Upper lobe of left lung (tissue), 6 donors: ENCODE measurements at regions not wholly inside any gene's neighbourhood (a gene's known extent, or its start where the extent isn't known, plus 50 kb on each side); places are given as distances from the start of the nearest gene placed in this dataset.

Experiments used
- ATAC-seq, 2 donors: fragments of 200-7000 bp; cut with Tn5 transposase; one replicate each; pipeline ENCODE4 v1.9.1; 2022; ENCODE audit warnings: mild to moderate bottlenecking in 2 of 2, moderate library complexity in 2 of 2; ENCODE audit not compliant: low FRiP score in 2 of 2
- DNase-seq, 2 donors: peaks; one replicate each; pipeline ENCODE4 v3.0.0-alpha.2; 2019 to 2020
- H3K27ac ChIP-seq, 4 donors: fragments of 200-600 bp; sonication (generic); one replicate each; pipeline ENCODE4 v1.5.1; 2016 to 2019
- H3K27me3 ChIP-seq, 4 donors: fragments of 200-600 bp; sonication (generic); one replicate each; pipeline ENCODE4 v1.5.1; 2017 to 2019
- H3K36me3 ChIP-seq, 4 donors: fragments of 200-600 bp; sonication (generic); one replicate each; pipeline ENCODE4 v1.5.1; 2016 to 2019
- H3K4me1 ChIP-seq, 4 donors: fragments of 200-600 bp; sonication (generic); one replicate each; pipeline ENCODE4 v1.5.1; 2018 to 2019
- H3K4me3 ChIP-seq, 4 donors: fragments of 200-600 bp; sonication (generic); one replicate each; pipeline ENCODE4 v1.5.1; 2017 to 2019; ENCODE audit warnings: mild to moderate bottlenecking in 2 of 4, moderate library complexity in 1 of 4
- H3K9me3 ChIP-seq, 4 donors: fragments of 200-600 bp; sonication (generic); one replicate each; pipeline ENCODE4 v1.5.1; 2018 to 2019
- CTCF ChIP-seq, 6 experiments: fragments of 450-650 bp in 4 of 6; fragments of 200-600 bp in 2 of 6; sonication (generic) in 2 of 6; IDR thresholded peaks; one replicate each; pipeline ENCODE4 v1.5.1; 2016 to 2019; ENCODE audit warnings: antibody characterized with exemption in 6 of 6
- EP300 ChIP-seq, 4 donors: sonication (generic); formaldehyde crosslinking; IDR thresholded peaks; one replicate each; pipeline ENCODE4 v1.5.1; 2017; ENCODE audit warnings: antibody characterized with exemption in 4 of 4, control low read depth in 2 of 4
- POLR2A ChIP-seq, 4 donors: fragments of 450-650 bp; IDR thresholded peaks; one replicate each; pipeline ENCODE4 v1.5.1; 2016 to 2017; ENCODE audit warnings: antibody characterized with exemption in 4 of 4, mild to moderate bottlenecking in 2 of 4
- POLR2AphosphoS5 ChIP-seq, 2 donors: sonication (generic); formaldehyde crosslinking; IDR thresholded peaks; one replicate each; pipeline ENCODE4 v1.5.1; 2017; ENCODE audit warnings: antibody characterized with exemption in 2 of 2
- WGBS, 2 donors: methylation state at CpG; one replicate each; pipeline ENCODE4 v1.1.5; 2017 to 2018; 5-methylcytosine and 5-hydroxymethylcytosine counted together
- donor health status: DM: no; HTN: no; CAD: no; lungs with moderate emphysema.
- donor health status: DM: no; HTN: yes; CAD: no; lungs with severe emphysema.

- DNase-seq: no peak
- no peaks in the 10 kb centered on the region for H3K4me1 ChIP-seq
- no peaks in the 10 kb centered on the region for H3K9me3 ChIP-seq
- H3K4me3 ChIP-seq: no peak overlapping the region
- 71 to 74% methylated on average over 10 to 18 of the region's 18 CpGs for WGBS, 2 donors
- no peak for TF ChIP-seq CTCF (IDR thresholded peaks at IDR 0.05)
- no peak for TF ChIP-seq EP300 (IDR thresholded peaks at IDR 0.05)
- no peak for TF ChIP-seq POLR2AphosphoS5 (IDR thresholded peaks at IDR 0.05)
- TF ChIP-seq POLR2A (IDR thresholded peaks at IDR 0.05): no peak
- no peak for ATAC-seq
- no peaks in the 10 kb centered on the region for H3K27me3 ChIP-seq
- H3K36me3 ChIP-seq: no peaks in the 10 kb centered on the region
- no peak overlapping the region for H3K27ac ChIP-seq
Observed at GRCh38 chr6:168782187-168782751, 341.3 kb downstream of the SMOC2 start.

GRCh38 chr6:168778201-168778600 lies 337.2 kb downstream of the SMOC2 start:
- WGBS, 2 donors: 50 to 79% methylated on average over 6 to 7 of the region's 7 CpGs
- Histone ChIP-seq H3K27me3 (no peaks in the 10 kb centered on the region), H3K9me3 (peaks cover 0 to 12% (median 0%) of the 10 kb centered on the region in 4 donors), H3K4me1 (no peaks in the 10 kb centered on the region), H3K36me3 (no peaks in the 10 kb centered on the region), H3K27ac (no peak overlapping the region), H3K4me3 (no peak overlapping the region)
- ATAC-seq (peak; percentile 62 to 83), DNase-seq (no peak)
- TF ChIP-seq EP300 (IDR thresholded peaks at IDR 0.05) (no peak), CTCF (IDR thresholded peaks at IDR 0.05) (no peak), POLR2A (IDR thresholded peaks at IDR 0.05) (no peak), POLR2AphosphoS5 (IDR thresholded peaks at IDR 0.05) (no peak)

GRCh38 chr6:168774381-168774780 lies 333.4 kb downstream of the SMOC2 start:
- ATAC-seq: no peak
- TF ChIP-seq CTCF (IDR thresholded peaks at IDR 0.05) (no peak), POLR2AphosphoS5 (IDR thresholded peaks at IDR 0.05) (no peak), EP300 (IDR thresholded peaks at IDR 0.05) (no peak), POLR2A (IDR thresholded peaks at IDR 0.05) (no peak)

GRCh38 chr6:168773788-168774187 lies 332.8 kb downstream of the SMOC2 start:
- TF ChIP-seq POLR2A (IDR thresholded peaks at IDR 0.05) (no peak), EP300 (IDR thresholded peaks at IDR 0.05) (no peak), POLR2AphosphoS5 (IDR thresholded peaks at IDR 0.05) (no peak), CTCF (IDR thresholded peaks at IDR 0.05) (no peak)
- Histone ChIP-seq H3K36me3 (no peaks in the 10 kb centered on the region), H3K27ac (no peak overlapping the region), H3K4me1 (no peaks in the 10 kb centered on the region), H3K9me3 (peaks cover 0 to 17% (median 1%) of the 10 kb centered on the region in 4 donors), H3K27me3 (no peaks in the 10 kb centered on the region), H3K4me3 (no peak overlapping the region)
- ATAC-seq (no peak), DNase-seq (no peak)

More at GRCh38 chr6:168774381-168774780, 333.4 kb downstream of the SMOC2 start:
- H3K9me3 ChIP-seq: peaks cover 0 to 17% (median 1%) of the 10 kb centered on the region in 4 donors
- DNase-seq: no peak
- no peaks in the 10 kb centered on the region for H3K36me3 ChIP-seq
- H3K4me3 ChIP-seq: no peak overlapping the region
- no peaks in the 10 kb centered on the region for H3K27me3 ChIP-seq
- H3K4me1 ChIP-seq: no peaks in the 10 kb centered on the region
- H3K27ac ChIP-seq: no peak overlapping the region

GRCh38 chr6:168765752-168766151 lies 324.8 kb downstream of the SMOC2 start:
- H3K9me3 ChIP-seq: peaks cover 0 to 5% (median 1%) of the 10 kb centered on the region in 4 donors
- H3K27me3 ChIP-seq: no peaks in the 10 kb centered on the region
- ATAC-seq (no peak), DNase-seq (no peak)
- no peaks in the 10 kb centered on the region for H3K4me1 ChIP-seq
- H3K27ac ChIP-seq: no peak overlapping the region
- TF ChIP-seq EP300 (IDR thresholded peaks at IDR 0.05): no peak
- TF ChIP-seq CTCF (IDR thresholded peaks at IDR 0.05): no peak
- TF ChIP-seq POLR2AphosphoS5 (IDR thresholded peaks at IDR 0.05): no peak
- no peak for TF ChIP-seq POLR2A (IDR thresholded peaks at IDR 0.05)
- H3K36me3 ChIP-seq: no peaks in the 10 kb centered on the region
- WGBS, 2 donors: 0 to 36% methylated on average over 1 of the region's 1 CpG
- H3K4me3 ChIP-seq: no peak overlapping the region
